ENCODE measurements at regions not wholly inside any gene's neighbourhood (a gene's known extent, or its start where the extent isn't known, plus 50 kb on each side); places are given as distances from the start of the nearest gene placed in this dataset.

DNA sequence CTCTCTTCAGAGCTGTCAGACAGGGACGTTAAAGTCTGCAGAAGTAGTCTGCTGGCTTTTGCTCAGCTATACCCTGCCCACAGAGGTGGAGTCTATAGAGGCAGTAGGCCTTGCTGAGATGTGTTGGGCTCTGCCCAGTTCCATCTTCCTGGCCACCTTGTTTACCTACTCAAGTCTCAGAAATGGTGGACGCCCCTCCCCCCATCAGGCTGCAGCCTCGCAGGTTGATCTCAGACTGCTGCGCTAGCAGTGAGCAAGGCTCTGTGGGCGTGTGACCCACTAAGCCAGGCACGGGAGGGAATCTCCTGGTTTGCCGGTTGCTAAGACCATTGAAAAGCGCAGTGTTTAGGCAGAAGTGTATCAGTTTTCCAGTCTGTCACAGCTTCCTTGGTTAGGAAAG lies 305.0 kb downstream of the BCKDHB start:
- Histone ChIP-seq H4K8ac (ENCODE audit: extremely low read depth, insufficient read depth, low read length) (no peak overlapping the region), H3K27ac (ENCODE audit: low read depth, low read length) (no peak overlapping the region), H2BK15ac (ENCODE audit: low read length) (no peak overlapping the region), H3K56ac (replicated peaks; ENCODE audit: insufficient read length, low read depth, low read length) (no peak overlapping the region), H3K18ac (ENCODE audit: extremely low read depth, low read length) (no peak overlapping the region), H3K27me3 (replicated peaks in 1 of 4; ENCODE audit: control insufficient read depth in 3 of 4, extremely low read depth in 1 of 4, insufficient read depth in 3 of 4, low read length in 3 of 4) (no peaks in the 10 kb centered on the region), H3K79me1 (ENCODE audit: low read depth, low read length) (no peaks in the 10 kb centered on the region), H3K36me3 (ENCODE audit: control insufficient read depth in 2 of 4, insufficient read depth in 4 of 4, low read length in 3 of 4) (no peaks in the 10 kb centered on the region), H3K4me3 (ENCODE audit: extremely low read depth in 1 of 4, insufficient read depth in 2 of 4, low read depth in 3 of 4, low read length in 4 of 4) (no peak overlapping the region), H4K20me1 (replicated peaks in 1 of 2; ENCODE audit: control insufficient read depth in 1 of 2, insufficient read depth in 2 of 2, low read length in 2 of 2) (no peaks in the 10 kb centered on the region), H2BK5ac (ENCODE audit: low read depth, low read length) (no peak overlapping the region), H2AFZ (ENCODE audit: low read length) (no peak overlapping the region), H3K79me2 (ENCODE audit: control insufficient read depth in 1 of 2, insufficient read depth in 2 of 2, low read length in 2 of 2) (no peaks in the 10 kb centered on the region), H3K4me2 (ENCODE audit: insufficient read depth in 1 of 2, low read depth in 2 of 2, low read length in 2 of 2) (no peak overlapping the region), H3K4ac (replicated peaks; ENCODE audit: insufficient read length, low read depth, low read length) (no peak overlapping the region), H2BK12ac (ENCODE audit: low read depth, low read length) (no peak overlapping the region), H3K4me1 (replicated peaks in 1 of 4; ENCODE audit: control insufficient read depth in 3 of 4, insufficient read depth in 4 of 4, low read length in 3 of 4) (no peaks in the 10 kb centered on the region), H2AK5ac (ENCODE audit: low read depth, low read length) (no peak overlapping the region), H3K9ac (replicated peaks in 1 of 4; ENCODE audit: extremely low read depth in 1 of 4, low read depth in 3 of 4, low read length in 3 of 4) (no peak overlapping the region), H2BK20ac (ENCODE audit: low read length) (no peak overlapping the region), H3K23me2 (ENCODE audit: low read depth, low read length) (no peaks in the 10 kb centered on the region), H4K91ac (replicated peaks; ENCODE audit: insufficient read length, low read length) (no peak overlapping the region), H3K23ac (ENCODE audit: insufficient read length) (no peak overlapping the region), H4K5ac (ENCODE audit: insufficient read length, low read depth, low read length) (no peak overlapping the region), H2BK120ac (replicated peaks; ENCODE audit: low read depth, low read length) (no peak overlapping the region), H3K14ac (ENCODE audit: insufficient read length) (no peak overlapping the region), H3K9me3 (ENCODE audit: insufficient read depth in 2 of 2, low read depth in 1 of 2, low read length in 1 of 2) (no peaks in the 10 kb centered on the region; a peak in 1 of 4 replicates)
- 93% methylated on average over 8 of the region's 8 CpGs; no CpG with 5 or more reads in 1 of the 2 experiments for WGBS, 2 experiments (ENCODE audit: extremely low coverage in 1 of 2, insufficient coverage in 1 of 2, insufficient read length in 1 of 2, insufficient replicate concordance in 2 of 2, low coverage in 1 of 2, low lambda C conversion rate in 2 of 2, missing lambda C conversion rate in 1 of 2)
- POLR2A ChIA-PET (ENCODE audit: partially characterized antibody): no interaction called here
- CTCF ChIA-PET (ENCODE audit: partially characterized antibody): interaction anchor here (1.4 kb wide), 1 partner anchor 14 kb away, joined by 4 read pairs; no protein-coding TSS in a partner anchor
- FAIRE-seq (no peak), DNase-seq (ENCODE audit: low read depth in 1 of 2, low spot score in 2 of 2) (no peak)
- TF ChIP-seq JUN (IDR thresholded peaks at IDR 0.05; ENCODE audit: low read depth, low read length) (no peak), RXRA (IDR thresholded peaks at IDR 0.05; ENCODE audit: insufficient read depth, low read depth, low read length) (no peak), CTBP2 (IDR thresholded peaks at IDR 0.05; ENCODE audit: borderline replicate concordance, insufficient read depth, insufficient read length, low read length) (no peak), GTF2F1 (IDR thresholded peaks at IDR 0.05; ENCODE audit: borderline replicate concordance, low read depth, low read length) (no peak), CREB1 (IDR thresholded peaks at IDR 0.05) (no peak), BCL11A (IDR thresholded peaks at IDR 0.05; ENCODE audit: low read depth in 2 of 2, low read length in 2 of 2) (no peak), SUZ12 (IDR thresholded peaks at IDR 0.05; ENCODE audit: low read length) (no peak), SRF (IDR thresholded peaks at IDR 0.05; ENCODE audit: low read depth, low read length) (no peak), TEAD4 (IDR thresholded peaks at IDR 0.05; ENCODE audit: low read depth, low read length) (no peak), ZNF274 (IDR thresholded peaks at IDR 0.05; ENCODE audit: borderline replicate concordance, extremely low read depth, low read length) (no peak), RFX5 (IDR thresholded peaks at IDR 0.05; ENCODE audit: borderline replicate concordance, low read depth, low read length) (no peak), HDAC2 (IDR thresholded peaks at IDR 0.05; ENCODE audit: borderline replicate concordance in 1 of 2, low read depth in 2 of 2, low read length in 2 of 2) (no peak), CHD2 (IDR thresholded peaks at IDR 0.05; ENCODE audit: low read length) (no peak), KDM5A (IDR thresholded peaks at IDR 0.05; ENCODE audit: low read length) (no peak), GABPA (IDR thresholded peaks at IDR 0.05; ENCODE audit: borderline replicate concordance, insufficient read depth, low read length) (no peak), KDM1A (IDR thresholded peaks at IDR 0.05; ENCODE audit: borderline replicate concordance, low read length) (no peak)

Measured in H1 (cell line).